ENCODE measurements at regions not wholly inside any gene's neighbourhood (a gene's known extent, or its start where the extent isn't known, plus 50 kb on each side); places are given as distances from the start of the nearest gene placed in this dataset.

GRCh38 chr9:13807118-13807517, 506.8 kb downstream of the NFIB start (continued):
- TF ChIP-seq RELA (IDR thresholded peaks at IDR 0.05; ENCODE audit: borderline replicate concordance, partially characterized antibody) (no peak), STAT1 (conservative IDR thresholded peaks at IDR 0.05) (no peak), IRF4 (IDR thresholded peaks at IDR 0.05; ENCODE audit: low read depth, low read length) (no peak)

GRCh38 chr9:13806714-13807113, 507.2 kb downstream of the NFIB start:
- no peaks in the 10 kb centered on the region for H4K20me1 ChIP-seq (ENCODE audit: control insufficient read depth, insufficient read depth)
- H3K4me3 ChIP-seq, result no peak overlapping the region
- H3K27me3 ChIP-seq (replicated peaks in 1 of 2; ENCODE audit: control insufficient read depth in 2 of 2, insufficient read depth in 2 of 2, low read length in 1 of 2), result no peaks in the 10 kb centered on the region
- no peaks in the 10 kb centered on the region for H3K4me1 ChIP-seq (ENCODE audit: control insufficient read depth, insufficient read depth, low read length)
- POLR2A ChIA-PET, result no interaction called here
- H2AFZ ChIP-seq (ENCODE audit: control insufficient read depth, low read depth, low read length), result no peak overlapping the region
- 0% methylated on average over 2 of the region's 2 CpGs for WGBS (ENCODE audit: insufficient coverage, insufficient replicate concordance, low lambda C conversion rate, missing lambda C conversion rate)
- FAIRE-seq (no peak), DNase-seq (ENCODE audit: low read depth, low spot score) (no peak), ATAC-seq (no peak)
- no peak overlapping the region for H3K4me2 ChIP-seq (ENCODE audit: control insufficient read depth, insufficient read depth)
- no peak overlapping the region for H3K27ac ChIP-seq (ENCODE audit: control insufficient read depth, insufficient read depth)
- SMC1A ChIA-PET (ENCODE audit: uncharacterized antibody, unreplicated experiment), result no interaction called here
- CTCF ChIA-PET, result no interaction called here
- H3K9me3 ChIP-seq (replicated peaks; ENCODE audit: control insufficient read depth, insufficient read depth, low read length), result no peaks in the 10 kb centered on the region
- no peaks in the 10 kb centered on the region for H3K36me3 ChIP-seq (ENCODE audit: control insufficient read depth in 2 of 2, insufficient read depth in 2 of 2, low read length in 1 of 2)
- in situ Hi-C loops (cut with MboI) (no loop called here), intact Hi-C loops (cut with micrococcal nuclease; ENCODE audit: unreplicated experiment) (no loop called here)
- no peaks in the 10 kb centered on the region for H3K79me2 ChIP-seq (ENCODE audit: control insufficient read depth, insufficient read depth, low read length)
- RAD21 ChIA-PET (ENCODE audit: unreplicated experiment), result no interaction called here
- H3K9ac ChIP-seq (ENCODE audit: control insufficient read depth, insufficient read depth, low read length), result no peak overlapping the region
- BruUV-seq (replicated peaks), result no TSS peak
- TF ChIP-seq SMARCA5 (IDR thresholded peaks at IDR 0.05) (no peak), SIN3A (IDR thresholded peaks at IDR 0.05; ENCODE audit: low read depth, low read length) (no peak), CUX1 (IDR thresholded peaks at IDR 0.05; ENCODE audit: insufficient replicate concordance, low read depth, low read length) (no peak), NKRF (conservative IDR thresholded peaks at IDR 0.05) (no peak), ETV6 (conservative IDR thresholded peaks at IDR 0.05 in 1 of 2, IDR thresholded peaks at IDR 0.05 in 1 of 2; ENCODE audit: borderline replicate concordance in 1 of 2, low read depth in 1 of 2) (no peak), ATF7 (IDR thresholded peaks at IDR 0.05; ENCODE audit: low read depth) (no peak), ZNF592 (IDR thresholded peaks at IDR 0.05) (no peak), NFXL1 (IDR thresholded peaks at IDR 0.05; ENCODE audit: borderline replicate concordance) (no peak), SRF (IDR thresholded peaks at IDR 0.05; ENCODE audit: low read depth in 2 of 2, low read length in 2 of 2) (no peak), NR2C1 (IDR thresholded peaks at IDR 0.05) (no peak)
